GM12865 (cell line): ENCODE measurements at regions not wholly inside any gene's neighbourhood (a gene's known extent, or its start where the extent isn't known, plus 50 kb on each side); places are given as distances from the start of the nearest gene placed in this dataset.

Experiments
- DNase-seq: peaks from one replicate; pipeline ENCODE4 v3.0.0; 2010; ENCODE audit warnings: low read depth
- H3K4me3 ChIP-seq: 2 replicates; pipeline ENCODE4 v1.5.1; 2011; ENCODE audit warnings: mild to moderate bottlenecking, low read depth, low read length, control low read depth
- CTCF ChIP-seq: IDR thresholded peaks from 2 replicates; pipeline ENCODE4 v1.5.1; 2011; ENCODE audit warnings: low read length, control low read depth, low read depth, inconsistent platforms; ENCODE audit not compliant: insufficient read depth; ENCODE audit errors: missing control alignments

- peak; percentile 38 for DNase-seq
- H3K4me3 ChIP-seq, result no peak overlapping the region
- no peak for TF ChIP-seq CTCF
Observed at GRCh38 chr7:37796138-37796775, 52.1 kb upstream of the NME8 start.
